GM12878 (cell line): ENCODE measurements at regions not wholly inside any gene's neighbourhood (a gene's known extent, or its start where the extent isn't known, plus 50 kb on each side); places are given as distances from the start of the nearest gene placed in this dataset.

ENCODE experiments used
- ATAC-seq: fragments of 200-7000 bp; cut with Tn5 transposase; 3 replicates; pipeline ENCODE4 v1.9.1; 2020; ENCODE audit warnings: mild to moderate bottlenecking, moderate library complexity
- BruUV-seq: library from RNA; stranded (reverse); fragments of 400-500 nt; replicated peaks from 2 replicates; lab custom pipeline; 2021; lab: Mats Ljungman, UMichigan
- CTCF ChIA-PET: fragments of 300-600 bp; sonication (Branson Sonifier 250); formaldehyde crosslinking; extraction: SDS; loops from one replicate; lab custom pipeline; 2021; ENCODE audit warnings: inconsistent platforms; lab: Yijun Ruan, JAX
- POLR2A ChIA-PET: fragments of 350-600 bp; formaldehyde crosslinking; extraction: SDS; loops from one replicate; lab custom pipeline; 2021; ENCODE audit warnings: inconsistent platforms; lab: Charles Lee
- RAD21 ChIA-PET: fragments of 300-600 bp; sonication (Branson Sonifier 250); formaldehyde crosslinking; loops from one replicate; lab custom pipeline; 2023; ENCODE audit warnings: antibody characterized with exemption; ENCODE audit not compliant: unreplicated experiment; lab: Charles Lee
- SMC1A ChIA-PET: fragments of 300-600 bp; sonication (Branson Sonifier 250); formaldehyde crosslinking; loops from one replicate; lab custom pipeline; 2023; ENCODE audit not compliant: unreplicated experiment, uncharacterized antibody; lab: Charles Lee
- DNase-seq: peaks from one replicate; pipeline ENCODE4 v3.0.0-alpha.2; 2011; ENCODE audit warnings: low read depth, low spot score
- FAIRE-seq: peaks from 3 replicates; lab custom pipeline; 2011; peaks lifted over from hg19 to GRCh38; lab: Jason Lieb, UNC
- H2AFZ ChIP-seq: 2 replicates; pipeline ENCODE4 v1.6.0; 2011; ENCODE audit warnings: low read depth, low read length, control low read depth; ENCODE audit not compliant: control insufficient read depth
- H3K27ac ChIP-seq: 2 replicates; pipeline ENCODE4 v1.5.1; 2011; ENCODE audit warnings: control low read depth; ENCODE audit not compliant: control insufficient read depth, insufficient read depth
- H3K27me3 ChIP-seq, 2 experiments: replicated peaks in 1 of 2; 2 replicates each; pipeline versions ENCODE4 v1.6.0 to v1.6.1; 2011; ENCODE audit warnings: low read length in 1 of 2; ENCODE audit not compliant: control insufficient read depth in 2 of 2, insufficient read depth in 2 of 2
- H3K36me3 ChIP-seq, 2 experiments: 2 replicates each; pipeline ENCODE4 v1.5.1; 2011; ENCODE audit warnings: low read length in 1 of 2; ENCODE audit not compliant: control insufficient read depth in 2 of 2, insufficient read depth in 2 of 2
- H3K4me1 ChIP-seq: 2 replicates; pipeline ENCODE4 v1.6.1; 2011; ENCODE audit warnings: mild to moderate bottlenecking, low read length, moderate library complexity, mixed read lengths; ENCODE audit not compliant: control insufficient read depth, insufficient read depth
- H3K4me2 ChIP-seq: 2 replicates; pipeline ENCODE4 v1.6.0; 2011; ENCODE audit warnings: control low read depth; ENCODE audit not compliant: control insufficient read depth, insufficient read depth
- H3K4me3 ChIP-seq: fragments of 200-600 bp; sonication (generic); 2 replicates; pipeline ENCODE4 v1.5.1; 2016
- H3K79me2 ChIP-seq: 2 replicates; pipeline ENCODE4 v1.6.0; 2011; ENCODE audit warnings: low read length; ENCODE audit not compliant: control insufficient read depth, insufficient read depth
- H3K9ac ChIP-seq: 2 replicates; pipeline ENCODE4 v1.8.0; 2011; ENCODE audit warnings: low read length, control low read depth, mixed read lengths; ENCODE audit not compliant: control insufficient read depth, insufficient read depth
- H3K9me3 ChIP-seq: replicated peaks from 3 replicates; pipeline ENCODE4 v1.5.1; 2011; ENCODE audit warnings: mild to moderate bottlenecking, low read length; ENCODE audit not compliant: control insufficient read depth, insufficient read depth
- H4K20me1 ChIP-seq: 2 replicates; pipeline ENCODE4 v1.6.0; 2011; ENCODE audit not compliant: control insufficient read depth, insufficient read depth
- BCL11A ChIP-seq: IDR thresholded peaks from 2 replicates; pipeline ENCODE4 v1.6.1; 2011; ENCODE audit warnings: low read depth, low read length
- BHLHE40 ChIP-seq, 2 experiments: fragments of 450-650 bp in 1 of 2; IDR thresholded peaks; 2 replicates each; pipeline ENCODE4 v1.6.1; 2011 to 2017; ENCODE audit warnings: low read depth in 2 of 2, borderline replicate concordance in 1 of 2, improper control_type of control experiment in 1 of 2, low read length in 1 of 2, mild to moderate bottlenecking in 1 of 2
- CTCF ChIP-seq, 3 experiments: IDR thresholded peaks in 2 of 3; conservative IDR thresholded peaks in 1 of 3; 2 replicates each; pipeline ENCODE4 v1.5.1; 2011; ENCODE audit warnings: low read depth in 3 of 3, low read length in 3 of 3, mild to moderate bottlenecking in 3 of 3, control low read depth in 2 of 3, moderate library complexity in 2 of 3, inconsistent platforms in 1 of 3, mixed read lengths in 1 of 3; ENCODE audit not compliant: control insufficient read depth in 2 of 3, insufficient read depth in 1 of 3; ENCODE audit errors: extremely low read depth in 1 of 3
- FOS ChIP-seq: IDR thresholded peaks from 3 replicates; pipeline ENCODE4 v1.6.1; 2011; ENCODE audit warnings: borderline replicate concordance; ENCODE audit not compliant: insufficient read length; ENCODE audit errors: extremely low read depth
- GABPA ChIP-seq: IDR thresholded peaks from 2 replicates; pipeline ENCODE4 v1.6.1; 2014; ENCODE audit warnings: antibody characterized with exemption, low read depth, mild to moderate bottlenecking, inconsistent platforms
- IRF3 ChIP-seq: fragments of 450-650 bp; IDR thresholded peaks from 2 replicates; pipeline ENCODE4 v1.6.1; 2014; ENCODE audit warnings: mild to moderate bottlenecking
- IRF5 ChIP-seq: fragments of 450-650 bp; IDR thresholded peaks from 2 replicates; pipeline ENCODE4 v1.6.1; 2017; ENCODE audit warnings: borderline replicate concordance
- JUNB ChIP-seq: IDR thresholded peaks from 2 replicates; pipeline ENCODE4 v1.6.1; 2016; ENCODE audit warnings: antibody characterized with exemption, mild to moderate bottlenecking
- MLLT1 ChIP-seq: fragments of 450-650 bp; IDR thresholded peaks from 2 replicates; pipeline ENCODE4 v1.6.1; 2016; ENCODE audit warnings: mild to moderate bottlenecking
- NR2C1 ChIP-seq: fragments of 450-650 bp; IDR thresholded peaks from 2 replicates; pipeline ENCODE4 v1.6.1; 2017; ENCODE audit warnings: antibody characterized with exemption, mild to moderate bottlenecking, moderate library complexity
- NRF1 ChIP-seq: conservative IDR thresholded peaks from 2 replicates; pipeline ENCODE4 v1.6.1; 2011; ENCODE audit warnings: mild to moderate bottlenecking, low read depth, low read length, improper control_type of control experiment
- RUNX3 ChIP-seq: IDR thresholded peaks from 2 replicates; pipeline ENCODE4 v1.6.1; 2012; ENCODE audit warnings: low read length, inconsistent platforms
- SIX5 ChIP-seq: IDR thresholded peaks from 2 replicates; pipeline ENCODE4 v1.6.1; 2011; ENCODE audit warnings: mild to moderate bottlenecking, low read depth, low read length, moderate library complexity; ENCODE audit not compliant: severe bottlenecking
- SMC3 ChIP-seq: IDR thresholded peaks from 2 replicates; pipeline ENCODE4 v1.6.1; 2011; ENCODE audit warnings: low read length, improper control_type of control experiment, borderline replicate concordance
- TCF7 ChIP-seq: IDR thresholded peaks from 2 replicates; pipeline ENCODE4 v1.6.1; 2014; ENCODE audit warnings: antibody characterized with exemption, borderline replicate concordance
- ZNF207 ChIP-seq: fragments of 450-650 bp; IDR thresholded peaks from 2 replicates; pipeline ENCODE4 v1.6.1; 2014; ENCODE audit warnings: antibody characterized with exemption, mild to moderate bottlenecking, borderline replicate concordance
- ZNF24 ChIP-seq: fragments of 450-650 bp; IDR thresholded peaks from 2 replicates; pipeline ENCODE4 v1.6.1; 2017; ENCODE audit warnings: antibody characterized with exemption, mild to moderate bottlenecking
- WGBS: methylation state at CpG from one replicate; pipeline ENCODE4 v1.1.6; 2016; ENCODE audit warnings: low lambda C conversion rate; ENCODE audit not compliant: insufficient replicate concordance, insufficient coverage; ENCODE audit errors: missing lambda C conversion rate; 5-methylcytosine and 5-hydroxymethylcytosine counted together
- in situ Hi-C: fragments of 300-500 bp; cut with MboI; formaldehyde crosslinking; loops from 9 replicates; pipeline ENCODE4 v1.14.3; 2018; ENCODE audit warnings: mixed read lengths
- intact Hi-C: fragments of 100-400 bp; cut with micrococcal nuclease; formaldehyde crosslinking; loops from one replicate; pipeline ENCODE4 v1.14.2; 2022; ENCODE audit not compliant: unreplicated experiment

GRCh38 chr13:91145571-91146205 is 201.8 kb upstream of the MIR17HG start (continued):
- TF ChIP-seq NRF1 (no peak), ZNF24 (no peak), BCL11A (no peak), GABPA (no peak), SMC3 (no peak)

GRCh38 chr13:91146601-91147000 is 200.9 kb upstream of the MIR17HG start:
- POLR2A ChIA-PET: interaction anchor here (0.6 to 0.7 kb wide), 3 partner anchors 26 to 140 kb away, joined by 3 read pairs; no protein-coding TSS in a partner anchor
- H2AFZ ChIP-seq: no peak overlapping the region
- H3K27ac ChIP-seq: no peak overlapping the region
- WGBS: 11% methylated on average over 2 of the region's 2 CpGs
- no peak overlapping the region for H3K9ac ChIP-seq
- no peaks in the 10 kb centered on the region for H3K79me2 ChIP-seq
- DNase-seq (no peak), ATAC-seq (no peak), FAIRE-seq (no peak)
- H3K27me3 ChIP-seq: no peaks in the 10 kb centered on the region
- CTCF ChIA-PET: interaction anchor here (0.6 to 1.0 kb wide), 2 partner anchors 9 to 343 kb away, joined by 3 read pairs; no protein-coding TSS in a partner anchor
- SMC1A ChIA-PET: interaction anchor here (0.6 to 1.2 kb wide), 4 partner anchors 8 to 559 kb away, joined by 3 to 5 read pairs (median 4); no protein-coding TSS in a partner anchor
- RAD21 ChIA-PET: interaction anchor here (1.2 kb wide), 1 partner anchor 101 kb away, joined by 3 read pairs; no protein-coding TSS in a partner anchor
- intact Hi-C loops (no loop called here), in situ Hi-C loops (no loop called here)
- no peak overlapping the region for H3K4me2 ChIP-seq
- no peaks in the 10 kb centered on the region for H3K36me3 ChIP-seq
- no peaks in the 10 kb centered on the region for H3K4me1 ChIP-seq
- no TSS peak for BruUV-seq
- H3K9me3 ChIP-seq: no peaks in the 10 kb centered on the region
- H4K20me1 ChIP-seq: no peaks in the 10 kb centered on the region
- H3K4me3 ChIP-seq: no peak overlapping the region
- TF ChIP-seq ZNF207 (no peak), SMC3 (no peak), SIX5 (no peak), IRF3 (no peak), IRF5 (no peak), CTCF (IDR thresholded peaks at IDR 0.05 in 2 of 3, conservative IDR thresholded peaks at IDR 0.05 in 1 of 3; ENCODE audit: control insufficient read depth in 2 of 3, extremely low read depth in 1 of 3, insufficient read depth in 1 of 3, low read depth in 3 of 3, low read length in 3 of 3) (no peak), RUNX3 (no peak), NR2C1 (no peak), TCF7 (no peak), MLLT1 (no peak), FOS (no peak), JUNB (no peak), BHLHE40 (IDR thresholded peaks at IDR 0.05; ENCODE audit: borderline replicate concordance in 1 of 2, low read depth in 2 of 2, low read length in 1 of 2) (no peak)
